Thyroid gland (tissue), 4 donors: ENCODE measurements at regions not wholly inside any gene's neighbourhood (a gene's known extent, or its start where the extent isn't known, plus 50 kb on each side); places are given as distances from the start of the nearest gene placed in this dataset.

Source experiments
- DNase-seq, 2 donors: peaks; one replicate each; pipeline ENCODE4 v3.0.0-alpha.2; 2019
- H3K27ac ChIP-seq, 3 donors: fragments of 200-600 bp; sonication (generic); 1 replicate in 2 of 3; 2 replicates in 1 of 3; pipeline ENCODE4 v1.5.1; 2016 to 2019; ENCODE audit warnings: mild to moderate bottlenecking in 1 of 3, moderate library complexity in 1 of 3
- H3K27me3 ChIP-seq: fragments of 200-600 bp; sonication (generic); one replicate; pipeline ENCODE4 v1.5.1; 2019
- H3K36me3 ChIP-seq, 2 donors: fragments of 200-600 bp; sonication (generic); one replicate each; pipeline ENCODE4 v1.5.1; 2016 to 2019
- H3K4me1 ChIP-seq, 2 donors: fragments of 200-600 bp; sonication (generic); one replicate each; pipeline ENCODE4 v1.5.1; 2017 to 2019
- H3K4me3 ChIP-seq, 3 donors: fragments of 200-600 bp; sonication (generic); replicated peaks in 1 of 3; 1 replicate in 2 of 3; 2 replicates in 1 of 3; pipeline ENCODE4 v1.5.1; 2016; ENCODE audit warnings: mild to moderate bottlenecking in 1 of 3
- H3K9me3 ChIP-seq: fragments of 200-600 bp; sonication (generic); one replicate; pipeline ENCODE4 v1.5.1; 2017
- POLR2A ChIP-seq, 2 donors: fragments of 450-650 bp; IDR thresholded peaks; one replicate each; pipeline ENCODE4 v1.6.1; 2017; ENCODE audit warnings: antibody characterized with exemption in 2 of 2, mild to moderate bottlenecking in 2 of 2, moderate library complexity in 1 of 2
- WGBS, 2 donors: methylation state at CpG; one replicate each; pipeline ENCODE4 v1.1.5; 2017; 5-methylcytosine and 5-hydroxymethylcytosine counted together
- intact Hi-C: fragments of 100-400 bp; cut with DNase I; formaldehyde crosslinking; loops from one replicate; pipeline ENCODE4 v1.15.1; 2023
- TF ChIP-seq, protein P1 (sequence below), 6 experiments: fragments of 200-600 bp in 3 of 6; fragments of 450-650 bp in 3 of 6; sonication (generic) in 3 of 6; IDR thresholded peaks; one replicate each; pipeline ENCODE4 v1.5.1; 2016 to 2019; ENCODE audit warnings: antibody characterized with exemption in 6 of 6, mild to moderate bottlenecking in 2 of 6, inconsistent platforms in 1 of 6, moderate library complexity in 1 of 6

DNA sequence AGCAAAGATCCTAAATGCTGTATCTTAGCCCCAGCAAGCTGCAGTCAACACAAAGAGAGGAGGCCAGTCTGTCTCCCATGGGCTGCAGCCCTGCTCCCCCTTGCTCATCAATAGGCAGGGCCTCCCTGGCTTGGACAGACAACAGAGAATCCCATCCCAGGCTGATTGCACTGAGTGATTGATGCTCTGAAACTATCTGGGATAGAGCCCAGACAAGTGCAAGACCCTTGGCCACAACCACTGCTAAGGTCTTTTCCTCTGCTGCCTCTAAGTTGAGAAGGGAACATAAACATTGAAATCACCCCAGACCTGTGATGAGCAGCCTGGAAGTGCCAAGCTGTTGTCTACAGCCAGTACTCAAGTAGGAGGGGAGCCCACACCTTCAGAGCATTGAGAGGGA, 661.0 kb upstream of the CDH18 start:
- Histone ChIP-seq H3K27me3 (no peaks in the 10 kb centered on the region), H3K4me1 (no peaks in the 10 kb centered on the region), H3K9me3 (no peaks in the 10 kb centered on the region), H3K27ac (no peak overlapping the region), H3K36me3 (no peaks in the 10 kb centered on the region), H3K4me3 (no peak overlapping the region)
- DNase-seq: no peak
- TF ChIP-seq, protein P1, sequence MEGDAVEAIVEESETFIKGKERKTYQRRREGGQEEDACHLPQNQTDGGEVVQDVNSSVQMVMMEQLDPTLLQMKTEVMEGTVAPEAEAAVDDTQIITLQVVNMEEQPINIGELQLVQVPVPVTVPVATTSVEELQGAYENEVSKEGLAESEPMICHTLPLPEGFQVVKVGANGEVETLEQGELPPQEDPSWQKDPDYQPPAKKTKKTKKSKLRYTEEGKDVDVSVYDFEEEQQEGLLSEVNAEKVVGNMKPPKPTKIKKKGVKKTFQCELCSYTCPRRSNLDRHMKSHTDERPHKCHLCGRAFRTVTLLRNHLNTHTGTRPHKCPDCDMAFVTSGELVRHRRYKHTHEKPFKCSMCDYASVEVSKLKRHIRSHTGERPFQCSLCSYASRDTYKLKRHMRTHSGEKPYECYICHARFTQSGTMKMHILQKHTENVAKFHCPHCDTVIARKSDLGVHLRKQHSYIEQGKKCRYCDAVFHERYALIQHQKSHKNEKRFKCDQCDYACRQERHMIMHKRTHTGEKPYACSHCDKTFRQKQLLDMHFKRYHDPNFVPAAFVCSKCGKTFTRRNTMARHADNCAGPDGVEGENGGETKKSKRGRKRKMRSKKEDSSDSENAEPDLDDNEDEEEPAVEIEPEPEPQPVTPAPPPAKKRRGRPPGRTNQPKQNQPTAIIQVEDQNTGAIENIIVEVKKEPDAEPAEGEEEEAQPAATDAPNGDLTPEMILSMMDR (IDR thresholded peaks at IDR 0.05): no peak
- no peak for TF ChIP-seq POLR2A (IDR thresholded peaks at IDR 0.05)
- intact Hi-C loops: no loop called here

DNA sequence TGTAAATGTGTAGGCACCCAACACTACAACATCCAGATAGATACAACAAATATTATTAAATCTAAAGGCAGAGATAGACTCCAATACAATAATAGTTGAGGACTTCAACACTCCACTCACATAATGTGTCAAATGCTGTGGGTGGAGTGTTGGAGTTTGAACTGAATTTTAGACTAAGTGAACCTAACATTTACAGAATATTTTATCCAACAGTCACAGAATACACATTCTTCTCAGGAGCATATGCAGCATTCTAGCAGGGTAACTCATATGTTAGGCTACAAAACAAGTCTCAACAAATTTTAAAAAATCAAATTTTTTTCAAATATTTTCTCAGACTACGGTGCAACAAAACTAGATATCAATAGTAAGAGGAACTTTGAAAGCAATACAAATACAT, 648.7 kb upstream of the CDH18 start:
- Histone ChIP-seq H3K36me3 (no peaks in the 10 kb centered on the region), H3K9me3 (no peaks in the 10 kb centered on the region), H3K27ac (no peak overlapping the region), H3K4me3 (no peak overlapping the region), H3K4me1 (no peaks in the 10 kb centered on the region), H3K27me3 (no peaks in the 10 kb centered on the region)
- 63 to 88% methylated on average over 1 of the region's 1 CpG for WGBS, 2 donors
- intact Hi-C loops: no loop called here
- no peak for TF ChIP-seq POLR2A (IDR thresholded peaks at IDR 0.05)
- TF ChIP-seq, protein P1 (IDR thresholded peaks at IDR 0.05): no peak
- no peak for DNase-seq

DNA sequence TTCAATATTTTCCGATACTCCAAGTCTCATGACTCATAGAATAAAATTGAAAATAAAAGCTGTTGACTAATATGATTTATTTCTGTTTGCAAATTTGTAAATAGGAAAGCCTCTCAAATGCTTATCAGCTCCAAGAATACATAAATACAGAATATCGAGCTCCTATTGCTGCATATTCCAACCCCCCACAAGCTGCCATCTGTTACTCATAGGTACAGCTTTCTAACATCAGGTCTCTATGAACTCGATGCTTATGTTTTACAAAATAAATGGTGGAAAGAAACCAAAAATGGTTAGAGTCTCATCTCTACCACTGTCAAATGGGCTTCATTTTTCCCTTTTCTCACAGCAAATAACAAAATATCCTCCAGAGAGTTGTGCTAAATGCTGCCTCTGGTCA, 631.6 kb upstream of the CDH18 start:
- Histone ChIP-seq H3K4me3 (no peak overlapping the region), H3K36me3 (no peaks in the 10 kb centered on the region), H3K27ac (no peak overlapping the region), H3K27me3 (no peaks in the 10 kb centered on the region), H3K4me1 (no peaks in the 10 kb centered on the region), H3K9me3 (no peaks in the 10 kb centered on the region)
- TF ChIP-seq POLR2A (IDR thresholded peaks at IDR 0.05): no peak
- TF ChIP-seq, protein P1 (IDR thresholded peaks at IDR 0.05): no peak
- DNase-seq: no peak
- 89 to 90% methylated on average over 3 of the region's 3 CpGs for WGBS, 2 donors
- intact Hi-C loops: no loop called here

DNA sequence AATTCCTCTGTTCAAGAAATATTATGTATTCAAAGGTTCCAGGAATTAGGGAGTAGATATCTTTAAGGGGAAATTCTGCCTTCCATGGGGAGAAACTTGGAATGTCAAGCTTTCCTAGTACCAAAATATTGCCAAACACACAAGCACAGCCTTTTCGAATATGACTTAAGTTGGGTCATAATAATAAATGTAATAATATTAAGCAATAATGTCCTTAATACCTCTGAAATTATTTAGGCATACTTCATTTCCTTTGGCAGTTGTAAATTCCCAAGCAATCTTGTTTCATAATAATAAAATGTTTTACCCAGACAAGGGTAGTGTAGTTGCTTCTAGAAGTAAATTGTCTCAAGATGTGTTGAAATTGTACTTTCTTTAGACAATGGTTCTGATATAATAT, 630.3 kb upstream of the CDH18 start:
- WGBS, 2 donors: 82% methylated on average over 1 of the region's 1 CpG
- no peak for DNase-seq
- no peaks in the 10 kb centered on the region for H3K36me3 ChIP-seq
- H3K4me1 ChIP-seq: no peaks in the 10 kb centered on the region
- H3K27ac ChIP-seq: no peak overlapping the region
- H3K4me3 ChIP-seq: no peak overlapping the region
- no peaks in the 10 kb centered on the region for H3K27me3 ChIP-seq
- no peak for TF ChIP-seq POLR2A (IDR thresholded peaks at IDR 0.05)
- TF ChIP-seq, protein P1 (IDR thresholded peaks at IDR 0.05): no peak
- intact Hi-C loops: no loop called here
- H3K9me3 ChIP-seq: no peaks in the 10 kb centered on the region

DNA sequence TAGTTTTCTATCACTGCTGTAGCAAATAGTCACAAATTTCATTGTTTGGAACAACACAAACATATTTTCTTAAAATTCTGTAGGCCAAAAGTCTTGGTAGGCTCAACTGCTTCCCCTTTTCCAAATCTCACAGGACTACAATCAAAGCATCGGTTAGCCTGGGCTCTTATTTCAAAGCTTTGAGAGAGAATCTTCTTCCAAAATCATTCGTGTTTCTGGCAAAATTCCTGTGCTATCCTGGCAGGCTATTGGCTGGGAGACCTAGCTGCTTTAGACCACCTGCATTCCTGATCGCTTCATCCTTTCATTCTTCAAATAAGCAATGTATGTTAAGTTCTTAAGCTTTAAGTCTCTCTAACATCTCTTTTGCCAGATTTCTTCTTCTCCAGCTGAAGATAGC, 629.8 kb upstream of the CDH18 start:
- H3K27me3 ChIP-seq: no peaks in the 10 kb centered on the region
- intact Hi-C loops: no loop called here
- H3K4me3 ChIP-seq: no peak overlapping the region
- no peaks in the 10 kb centered on the region for H3K36me3 ChIP-seq
- WGBS, 2 donors: 62 to 73% methylated on average over 3 of the region's 3 CpGs
- no peaks in the 10 kb centered on the region for H3K9me3 ChIP-seq
- no peaks in the 10 kb centered on the region for H3K4me1 ChIP-seq
- no peak for DNase-seq
- H3K27ac ChIP-seq: no peak overlapping the region
- TF ChIP-seq POLR2A (IDR thresholded peaks at IDR 0.05): no peak
- TF ChIP-seq, protein P1 (IDR thresholded peaks at IDR 0.05): no peak
